ENCODE measurements at regions not wholly inside any gene's neighbourhood (a gene's known extent, or its start where the extent isn't known, plus 50 kb on each side); places are given as distances from the start of the nearest gene placed in this dataset.
"Not testable (repeated sequence)": the region's sequence is repeated elsewhere in the genome, so short reads cannot be mapped to it uniquely, and the experiment has no call there.

DNA sequence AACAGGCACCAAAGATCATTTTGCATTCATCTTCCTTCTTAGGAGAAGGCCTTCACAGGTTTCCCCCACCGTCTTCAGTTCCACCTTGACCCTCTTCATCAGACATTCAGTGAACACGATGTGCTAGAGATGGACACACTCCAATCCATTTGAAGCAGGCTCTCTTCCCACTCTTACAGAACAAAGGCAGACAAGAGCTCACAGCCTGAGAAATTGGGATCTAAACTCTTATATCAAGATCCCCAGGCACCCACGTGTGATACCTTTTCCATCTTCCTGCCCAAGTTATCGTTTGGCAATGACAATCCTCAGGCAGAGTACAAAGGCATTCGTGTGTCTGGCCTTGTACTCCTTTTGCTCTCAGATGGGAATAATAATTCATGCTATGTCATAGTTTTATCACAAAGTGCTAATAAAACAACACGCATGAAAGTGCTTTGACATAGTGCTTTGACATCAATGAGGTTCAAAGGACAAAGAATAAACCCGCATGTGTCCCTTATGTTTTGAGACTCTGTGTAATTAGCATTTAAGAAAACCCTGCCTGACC lies 369.3 kb upstream of the KLHL29 start:
- no peak for DNase-seq (ENCODE audit: low read depth in 2 of 2)

DNA sequence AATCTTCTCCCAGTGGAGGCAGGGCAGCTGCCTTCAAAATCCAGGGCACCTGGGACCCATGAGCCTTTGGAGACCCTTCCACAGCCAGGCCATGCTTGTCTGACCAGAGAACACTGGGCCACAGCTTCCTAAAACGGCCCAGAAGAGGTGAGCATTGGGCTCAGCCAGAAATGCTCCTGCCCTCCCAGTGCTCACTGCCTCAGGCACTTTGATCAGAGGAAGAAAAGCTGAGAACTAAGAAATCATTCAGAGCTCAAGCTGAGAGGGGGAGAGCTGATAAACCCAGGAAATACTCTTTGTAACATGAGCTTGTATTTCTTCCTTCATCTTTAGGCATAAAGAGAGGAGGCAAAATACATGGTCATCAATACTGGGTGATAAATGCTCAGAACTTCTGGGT lies 365.5 kb upstream of the KLHL29 start:
- DNase-seq (ENCODE audit: low read depth in 2 of 2) = no peak

DNA sequence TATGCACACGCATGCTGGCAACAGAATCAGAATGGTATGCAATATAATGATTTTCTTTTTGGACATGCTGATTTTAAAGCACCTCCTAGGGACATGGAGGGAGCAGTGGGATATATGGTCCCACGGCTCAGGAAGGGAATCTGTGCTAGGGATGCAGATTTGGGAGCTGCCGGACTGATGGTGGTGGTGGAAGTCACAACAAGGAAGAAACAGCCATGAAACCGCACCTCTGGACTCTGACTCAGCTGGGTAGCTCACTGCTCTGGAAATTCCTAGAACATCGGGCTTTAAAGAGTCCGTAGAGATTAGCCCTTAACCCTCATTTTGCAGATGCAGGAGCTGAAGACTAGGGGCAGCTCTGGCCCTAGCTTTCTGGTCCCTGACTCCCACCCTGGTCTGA lies 364.3 kb upstream of the KLHL29 start:
- no peak for DNase-seq (ENCODE audit: low read depth in 2 of 2)

DNA sequence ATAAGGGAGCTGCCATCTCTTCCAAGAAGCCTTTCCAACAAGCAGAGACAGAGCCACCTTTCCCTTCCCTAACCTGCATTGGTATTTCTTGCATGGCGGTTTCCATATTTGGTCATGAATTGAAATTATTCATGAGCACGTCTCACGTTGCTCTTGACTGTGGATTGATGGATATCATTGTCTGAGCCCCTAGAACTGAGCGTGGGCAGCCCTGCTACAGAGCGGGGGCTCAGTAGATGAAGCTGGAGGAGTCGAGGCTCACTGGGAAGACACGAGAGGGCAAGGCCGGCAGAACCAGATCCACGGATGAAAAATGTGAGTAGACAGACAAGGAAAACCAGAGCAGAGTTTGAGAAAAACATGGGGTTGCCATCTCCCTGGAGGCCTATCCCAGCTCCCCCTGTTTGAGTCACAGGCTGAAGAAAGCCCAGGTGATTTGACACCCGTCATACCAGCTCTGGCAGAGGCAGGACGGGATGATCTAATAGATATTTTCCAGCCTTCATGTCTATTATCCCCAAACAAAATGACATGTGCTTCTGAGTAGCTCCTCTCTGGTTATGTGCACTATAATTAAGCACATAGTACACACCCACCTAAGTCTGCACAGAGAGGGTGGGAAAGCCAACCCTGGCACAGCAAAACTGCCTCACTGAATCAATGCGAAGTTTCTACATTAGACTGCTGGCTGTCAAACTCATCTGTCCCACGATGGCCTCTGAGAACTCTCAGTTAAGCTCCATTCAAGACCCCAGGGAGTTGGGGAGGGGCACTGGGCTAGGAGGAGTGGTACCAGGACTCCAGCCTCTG lies 363.5 kb upstream of the KLHL29 start:
- no peak for DNase-seq (ENCODE audit: low read depth in 2 of 2)

DNA sequence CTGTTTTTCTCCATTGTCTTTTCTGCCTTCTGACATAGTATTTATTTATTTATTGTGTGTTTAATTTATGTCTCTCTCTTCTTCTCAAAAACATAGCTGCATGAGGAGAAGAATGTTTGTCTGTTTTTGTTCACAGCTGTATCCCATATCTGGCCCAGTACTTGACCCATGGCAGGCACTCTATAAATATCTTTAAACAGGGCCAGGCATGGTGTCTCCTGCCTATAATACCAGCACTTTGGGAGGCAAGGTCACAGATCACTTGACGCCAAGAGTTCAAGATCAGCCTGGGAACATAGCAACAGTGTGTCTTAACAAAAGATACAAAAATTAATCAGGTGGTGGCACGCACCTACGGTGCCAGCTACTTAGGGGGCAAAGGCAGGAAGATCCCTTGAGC lies 361.3 kb upstream of the KLHL29 start:
- DNase-seq (ENCODE audit: low read depth in 2 of 2) = no peak

GRCh38 chr2:23026671-23027070 lies 358.3 kb upstream of the KLHL29 start:
- no peak for DNase-seq (ENCODE audit: low read depth in 2 of 2)

DNA sequence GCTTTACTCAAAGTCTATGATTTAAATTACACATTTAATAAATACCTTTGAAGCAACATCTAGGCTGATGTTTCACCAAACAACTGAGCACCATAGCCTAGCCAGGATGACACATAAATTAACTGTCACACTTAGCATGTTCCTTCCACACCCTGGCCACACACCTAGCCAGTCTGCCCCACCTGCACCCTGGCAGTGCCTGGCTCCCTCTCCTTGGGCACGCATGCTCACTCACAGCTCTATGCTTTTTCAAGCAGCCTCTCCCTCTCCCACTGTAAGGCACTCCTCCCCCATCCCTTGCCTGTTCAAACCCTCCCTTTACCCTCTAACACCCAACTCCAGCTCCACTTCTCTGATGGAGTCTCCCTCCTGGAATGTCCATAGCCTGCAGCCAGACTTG lies 357.6 kb upstream of the KLHL29 start:
- no peak for DNase-seq (ENCODE audit: low read depth in 2 of 2)

DNA sequence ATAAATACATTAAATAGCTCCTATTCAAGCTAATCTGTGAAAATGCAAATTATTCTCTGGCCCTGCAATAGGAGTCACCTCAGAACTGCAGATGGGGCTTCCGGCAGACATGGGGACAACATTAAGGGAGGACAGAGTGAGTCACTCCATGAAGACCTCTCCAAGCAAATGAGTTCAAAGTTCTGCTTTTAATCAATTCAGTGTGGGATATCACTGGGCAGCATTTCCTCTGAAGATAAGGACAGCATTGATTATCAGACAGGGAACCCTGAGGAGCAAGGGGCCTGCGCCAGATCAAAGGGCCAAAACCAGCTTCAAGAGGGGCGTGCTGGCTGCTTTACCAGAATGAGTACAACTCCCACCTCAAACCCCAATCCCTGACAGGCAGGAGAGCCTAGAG lies 356.9 kb upstream of the KLHL29 start:
- no peak for DNase-seq (ENCODE audit: low read depth in 2 of 2)

GRCh38 chr2:23029111-23029510 lies 355.9 kb upstream of the KLHL29 start:
- DNase-seq (ENCODE audit: low read depth in 2 of 2) = no peak

DNA sequence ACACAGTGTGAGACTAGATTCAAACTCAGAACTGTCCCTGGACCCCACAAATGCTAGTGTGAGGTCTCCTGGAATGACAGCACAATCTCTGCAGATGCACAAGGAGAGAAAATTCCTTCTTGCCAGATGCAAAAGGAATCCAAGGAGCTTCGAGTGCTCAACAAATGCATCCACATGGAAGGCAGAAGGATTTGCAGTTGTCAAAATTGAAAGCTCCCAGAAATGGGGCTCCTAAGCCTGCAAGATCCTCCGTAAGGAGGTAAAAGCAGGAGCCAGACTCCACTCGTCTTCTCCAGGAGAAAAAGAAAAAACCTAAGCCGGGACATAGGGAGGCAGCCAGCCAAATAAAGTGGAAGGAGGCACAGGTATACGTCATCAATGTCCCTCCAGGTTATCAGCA lies 355.0 kb upstream of the KLHL29 start:
- DNase-seq (ENCODE audit: low read depth in 2 of 2) = no peak

GRCh38 chr2:23034996-23035395 lies 350.0 kb upstream of the KLHL29 start:
- no peak for DNase-seq (ENCODE audit: low read depth in 2 of 2)

- DNase-seq (ENCODE audit: low read depth in 2 of 2) = no peak
Measured at GRCh38 chr2:23036629-23037028, 348.4 kb upstream of the KLHL29 start.

DNA sequence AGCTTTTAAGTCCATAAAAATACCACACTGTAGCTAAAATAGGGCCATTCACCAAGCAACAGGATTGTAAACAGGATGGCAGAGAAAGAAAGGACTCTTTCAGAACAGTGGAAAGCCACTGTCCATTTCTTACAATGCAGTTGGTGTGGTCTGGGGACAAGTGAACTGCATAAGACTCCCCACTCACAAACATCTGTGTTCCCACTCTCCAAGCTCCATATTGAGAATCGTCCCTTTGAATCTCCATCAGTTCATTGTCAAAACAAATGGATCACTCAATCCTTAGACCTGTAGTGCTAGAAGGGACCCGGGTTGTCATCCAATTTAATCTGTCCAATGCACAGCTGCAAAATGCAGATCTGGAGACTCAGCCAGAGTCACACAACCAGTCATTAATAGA lies 347.4 kb upstream of the KLHL29 start:
- DNase-seq (ENCODE audit: low read depth in 2 of 2) = no peak

GRCh38 chr2:23041443-23041842 lies 343.5 kb upstream of the KLHL29 start:
- no peak for DNase-seq (ENCODE audit: low read depth in 2 of 2)

- DNase-seq (ENCODE audit: low read depth in 2 of 2) = no peak
Measured at GRCh38 chr2:23042216-23042906, 342.6 kb upstream of the KLHL29 start.

DNA sequence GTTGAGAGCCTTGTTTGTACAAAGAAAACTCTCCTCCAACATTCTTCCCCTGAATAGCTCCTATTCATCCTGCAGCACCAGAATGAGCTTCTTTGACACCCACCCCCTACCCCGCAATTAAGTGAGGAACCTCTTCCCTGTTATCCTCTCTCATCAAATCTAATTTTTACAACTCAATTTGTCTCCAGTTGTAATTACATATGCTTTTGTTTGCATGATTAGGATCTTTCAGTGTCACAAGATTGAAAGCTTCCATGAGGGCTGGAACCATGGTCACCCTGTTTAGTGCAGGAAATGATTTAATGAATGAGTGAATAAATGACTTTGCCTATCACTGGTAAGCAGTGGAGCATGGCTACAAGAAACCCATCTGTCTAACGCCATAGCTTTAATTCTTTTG lies 334.6 kb upstream of the KLHL29 start:
- DNase-seq (ENCODE audit: low read depth in 2 of 2) = no peak

DNA sequence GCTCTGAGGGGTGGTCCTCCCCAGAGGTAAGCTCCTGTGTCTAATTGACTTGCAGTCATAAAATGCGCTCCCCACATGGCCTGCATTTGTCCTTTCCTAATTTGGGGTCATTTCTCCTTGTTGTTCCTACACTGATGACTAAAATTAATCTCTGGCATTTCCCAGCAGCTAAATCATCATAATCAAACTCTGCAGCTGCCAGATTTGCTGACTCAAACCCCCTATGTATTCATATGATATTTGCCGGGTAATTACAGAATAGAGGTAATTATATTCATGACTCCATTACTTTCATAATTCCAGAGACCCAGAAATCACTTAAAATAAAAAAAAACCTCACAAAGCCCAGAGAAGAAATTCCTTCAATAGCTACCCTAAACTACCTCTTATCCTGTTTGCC lies 331.4 kb upstream of the KLHL29 start:
- no peak for DNase-seq (ENCODE audit: low read depth in 2 of 2)

GRCh38 chr2:23055251-23055650 lies 329.7 kb upstream of the KLHL29 start:
- no peak for DNase-seq (ENCODE audit: low read depth in 2 of 2)

- DNase-seq (ENCODE audit: low read depth in 2 of 2) = not testable (repeated sequence)
Measured at GRCh38 chr2:23056846-23057245, 328.1 kb upstream of the KLHL29 start.

DNA sequence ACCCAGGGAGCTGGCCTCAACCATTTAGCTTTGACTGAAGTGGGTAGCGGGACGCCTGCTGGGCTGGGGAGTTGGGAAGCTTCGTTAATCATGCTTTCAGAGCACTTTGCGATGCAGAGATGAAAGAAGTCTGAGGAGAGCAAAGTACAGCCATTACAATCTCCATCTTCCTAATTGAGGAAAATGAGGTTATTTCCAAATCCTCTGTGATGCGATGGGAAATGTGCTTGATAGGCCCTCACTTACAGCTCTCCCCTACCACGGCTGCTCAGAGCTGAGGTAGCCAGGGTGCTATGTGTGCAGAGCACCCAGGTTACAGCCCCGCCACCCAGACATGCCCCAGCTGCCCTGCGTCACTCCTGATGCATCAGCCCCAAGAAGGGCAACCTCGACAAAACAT lies 326.5 kb upstream of the KLHL29 start:
- DNase-seq (ENCODE audit: low read depth in 2 of 2) = no peak

- DNase-seq (ENCODE audit: low read depth in 2 of 2) = no peak
Measured at GRCh38 chr2:23065210-23065609, 319.8 kb upstream of the KLHL29 start.

GRCh38 chr2:23065936-23066335 lies 319.0 kb upstream of the KLHL29 start:
- no peak for DNase-seq (ENCODE audit: low read depth in 2 of 2)

DNA sequence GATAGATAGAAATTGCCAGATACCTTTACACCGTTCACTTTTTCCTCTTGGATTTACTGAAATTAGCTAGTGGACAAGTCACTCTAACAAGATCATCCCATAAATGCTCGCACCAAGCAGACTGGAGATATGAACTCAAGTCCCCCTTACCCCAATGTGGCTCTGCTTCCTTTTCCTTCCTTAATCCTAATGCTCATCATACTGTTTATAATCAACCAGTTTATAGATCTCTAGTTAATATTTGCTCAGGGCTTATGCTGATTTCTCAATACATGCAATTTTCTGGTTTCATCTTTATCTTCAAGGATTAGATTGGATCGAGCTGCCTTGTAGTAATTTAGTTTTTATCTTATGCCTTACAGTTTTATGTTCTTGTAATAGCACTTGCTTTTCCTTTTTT lies 318.3 kb upstream of the KLHL29 start:
- DNase-seq (ENCODE audit: low read depth in 2 of 2) = no peak
